ENCODE measurements at regions not wholly inside any gene's neighbourhood (a gene's known extent, or its start where the extent isn't known, plus 50 kb on each side); places are given as distances from the start of the nearest gene placed in this dataset.

GRCh38 chr10:131825960-131826650 is 74.7 kb upstream of the PPP2R2D start (continued):
- TF ChIP-seq SREBF1 (IDR thresholded peaks at IDR 0.05; ENCODE audit: low read length) (no peak), IRF5 (IDR thresholded peaks at IDR 0.05; ENCODE audit: borderline replicate concordance) (no peak), NFYA (IDR thresholded peaks at IDR 0.05; ENCODE audit: borderline replicate concordance, low read depth, low read length) (no peak), RAD51 (IDR thresholded peaks at IDR 0.05) (no peak), BMI1 (IDR thresholded peaks at IDR 0.05; ENCODE audit: borderline replicate concordance) (no peak), ELK1 (IDR thresholded peaks at IDR 0.05; ENCODE audit: low read depth, low read length) (no peak), SIX5 (IDR thresholded peaks at IDR 0.05; ENCODE audit: low read depth, low read length, severe bottlenecking) (no peak), PBX3 (IDR thresholded peaks at IDR 0.05; ENCODE audit: insufficient replicate concordance, low read depth, low read length) (no peak)
